ENCODE measurements at regions not wholly inside any gene's neighbourhood (a gene's known extent, or its start where the extent isn't known, plus 50 kb on each side); places are given as distances from the start of the nearest gene placed in this dataset.

- peaks cover under 1% of the 10 kb centered on the region for H3F3A ChIP-seq (ENCODE audit: insufficient read depth, low read length, poor library complexity, severe bottlenecking)
- no peaks in the 10 kb centered on the region for H3K36me3 ChIP-seq (ENCODE audit: insufficient read depth, low read length)
- H3K9ac ChIP-seq (ENCODE audit: low read length) = no peak overlapping the region
- no peak overlapping the region for H3K4me3 ChIP-seq (ENCODE audit: low read length)
- no peaks in the 10 kb centered on the region for H3K79me2 ChIP-seq (replicated peaks; ENCODE audit: insufficient read depth, low read length)
- no peaks in the 10 kb centered on the region for H3K9me3 ChIP-seq (ENCODE audit: low read length)
- H3K4me2 ChIP-seq (ENCODE audit: low read length) = no peak overlapping the region
- H3K27ac ChIP-seq (ENCODE audit: low read length) = no peak overlapping the region
- H4K20me1 ChIP-seq (ENCODE audit: insufficient read depth) = no peaks in the 10 kb centered on the region
- no peaks in the 10 kb centered on the region for H3K27me3 ChIP-seq (ENCODE audit: insufficient read depth, low read depth, low read length)
- TF ChIP-seq EP300 (conservative IDR thresholded peaks at IDR 0.05; ENCODE audit: poor library complexity, severe bottlenecking) (no peak), TAF1 (IDR thresholded peaks at IDR 0.05; ENCODE audit: low read depth) (no peak), EZH2 (IDR thresholded peaks at IDR 0.05; ENCODE audit: borderline replicate concordance, insufficient read depth, low read length, poor library complexity, severe bottlenecking) (no peak), REST (IDR thresholded peaks at IDR 0.05; ENCODE audit: borderline replicate concordance) (no peak), POLR2AphosphoS5 (IDR thresholded peaks at IDR 0.05) (no peak), CTCF (IDR thresholded peaks at IDR 0.05; ENCODE audit: poor library complexity, severe bottlenecking) (no peak), SMC3 (conservative IDR thresholded peaks at IDR 0.05; ENCODE audit: poor library complexity) (no peak), RAD21 (conservative IDR thresholded peaks at IDR 0.05) (no peak), MXI1 (conservative IDR thresholded peaks at IDR 0.05; ENCODE audit: poor library complexity, severe bottlenecking) (no peak)
- H3K9me2 ChIP-seq (ENCODE audit: insufficient read depth, low read length) = no peaks in the 10 kb centered on the region
- H2AFZ ChIP-seq (ENCODE audit: low read depth, low read length) = no peak overlapping the region
Observed at GRCh38 chr16:64540434-64540833, 581.4 kb downstream of the CDH11 start.

GRCh38 chr16:64539811-64540371 is 582.0 kb downstream of the CDH11 start:
- Histone ChIP-seq H3K27ac (ENCODE audit: low read length) (no peak overlapping the region), H3K36me3 (ENCODE audit: insufficient read depth, low read length) (no peaks in the 10 kb centered on the region), H3K9me3 (ENCODE audit: low read length) (no peaks in the 10 kb centered on the region), H2AFZ (ENCODE audit: low read depth, low read length) (no peak overlapping the region), H3F3A (ENCODE audit: insufficient read depth, low read length, poor library complexity, severe bottlenecking) (no peaks in the 10 kb centered on the region), H3K9ac (ENCODE audit: low read length) (no peak overlapping the region), H3K79me2 (replicated peaks; ENCODE audit: insufficient read depth, low read length) (no peaks in the 10 kb centered on the region), H3K4me3 (ENCODE audit: low read length) (no peak overlapping the region), H3K9me2 (ENCODE audit: insufficient read depth, low read length) (no peaks in the 10 kb centered on the region), H3K4me2 (ENCODE audit: low read length) (no peak overlapping the region), H4K20me1 (ENCODE audit: insufficient read depth) (no peaks in the 10 kb centered on the region), H3K27me3 (ENCODE audit: insufficient read depth, low read depth, low read length) (no peaks in the 10 kb centered on the region)
- TF ChIP-seq EP300 (conservative IDR thresholded peaks at IDR 0.05; ENCODE audit: poor library complexity, severe bottlenecking) = no peak
- TF ChIP-seq POLR2AphosphoS5 (IDR thresholded peaks at IDR 0.05) = no peak
- no peak for TF ChIP-seq RAD21 (conservative IDR thresholded peaks at IDR 0.05)
- no peak for TF ChIP-seq CTCF (IDR thresholded peaks at IDR 0.05; ENCODE audit: poor library complexity, severe bottlenecking)
- TF ChIP-seq TAF1 (IDR thresholded peaks at IDR 0.05; ENCODE audit: low read depth) = no peak
- no peak for TF ChIP-seq SMC3 (conservative IDR thresholded peaks at IDR 0.05; ENCODE audit: poor library complexity)
- TF ChIP-seq REST (IDR thresholded peaks at IDR 0.05; ENCODE audit: borderline replicate concordance) = no peak
- no peak for TF ChIP-seq EZH2 (IDR thresholded peaks at IDR 0.05; ENCODE audit: borderline replicate concordance, insufficient read depth, low read length, poor library complexity, severe bottlenecking)
- TF ChIP-seq MXI1 (conservative IDR thresholded peaks at IDR 0.05; ENCODE audit: poor library complexity, severe bottlenecking) = no peak
